ENCODE measurements at regions not wholly inside any gene's neighbourhood (a gene's known extent, or its start where the extent isn't known, plus 50 kb on each side); places are given as distances from the start of the nearest gene placed in this dataset.

GRCh38 chr5:108696951-108697715 is 50.6 kb upstream of the FER start:
- TF ChIP-seq POLR2A (IDR thresholded peaks at IDR 0.05; ENCODE audit: low read length): no peak
- TF ChIP-seq GATA1 (IDR thresholded peaks at IDR 0.05; ENCODE audit: low read depth, low read length): no peak

All from erythroblast (primary cell).